OCI-LY1 (cell line): ENCODE measurements at regions not wholly inside any gene's neighbourhood (a gene's known extent, or its start where the extent isn't known, plus 50 kb on each side); places are given as distances from the start of the nearest gene placed in this dataset.

Experiments used
- EZH2 ChIP-seq: fragments of 200-600 bp; sonication (generic), shearing (Covaris generic); IDR thresholded peaks from 2 replicates; pipeline ENCODE4 v1.8.0; 2017; ENCODE audit warnings: borderline replicate concordance, mixed run types, mild to moderate bottlenecking, antibody characterized with exemption, low read length, moderate library complexity, mixed read lengths
- TF ChIP-seq, protein P1 (sequence below): fragments of 200-600 bp; sonication (generic), shearing (Covaris generic); IDR thresholded peaks from 2 replicates; pipeline ENCODE4 v1.5.1; 2017; ENCODE audit warnings: mild to moderate bottlenecking, antibody characterized with exemption, low read length, moderate library complexity, mixed read lengths

DNA sequence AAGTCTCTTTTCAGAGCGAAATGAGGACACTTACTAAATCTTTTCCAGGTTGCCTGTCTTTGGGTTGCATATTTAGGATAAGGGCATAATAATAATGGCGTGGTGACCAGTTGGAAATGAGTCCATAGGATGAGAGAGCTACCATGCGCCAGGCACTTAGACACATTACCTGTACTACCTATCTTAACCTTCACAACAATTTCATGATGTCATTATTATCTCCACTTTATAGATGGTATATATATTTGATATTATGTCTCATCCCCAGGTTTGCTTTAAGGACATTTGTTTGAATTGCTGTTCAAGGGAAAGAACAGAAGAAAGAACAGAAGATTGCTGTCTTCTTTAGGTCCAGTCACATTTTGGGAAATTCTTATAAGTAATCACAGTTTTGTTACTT is 182.0 kb upstream of the STARD13 start:
- TF ChIP-seq, protein P1, sequence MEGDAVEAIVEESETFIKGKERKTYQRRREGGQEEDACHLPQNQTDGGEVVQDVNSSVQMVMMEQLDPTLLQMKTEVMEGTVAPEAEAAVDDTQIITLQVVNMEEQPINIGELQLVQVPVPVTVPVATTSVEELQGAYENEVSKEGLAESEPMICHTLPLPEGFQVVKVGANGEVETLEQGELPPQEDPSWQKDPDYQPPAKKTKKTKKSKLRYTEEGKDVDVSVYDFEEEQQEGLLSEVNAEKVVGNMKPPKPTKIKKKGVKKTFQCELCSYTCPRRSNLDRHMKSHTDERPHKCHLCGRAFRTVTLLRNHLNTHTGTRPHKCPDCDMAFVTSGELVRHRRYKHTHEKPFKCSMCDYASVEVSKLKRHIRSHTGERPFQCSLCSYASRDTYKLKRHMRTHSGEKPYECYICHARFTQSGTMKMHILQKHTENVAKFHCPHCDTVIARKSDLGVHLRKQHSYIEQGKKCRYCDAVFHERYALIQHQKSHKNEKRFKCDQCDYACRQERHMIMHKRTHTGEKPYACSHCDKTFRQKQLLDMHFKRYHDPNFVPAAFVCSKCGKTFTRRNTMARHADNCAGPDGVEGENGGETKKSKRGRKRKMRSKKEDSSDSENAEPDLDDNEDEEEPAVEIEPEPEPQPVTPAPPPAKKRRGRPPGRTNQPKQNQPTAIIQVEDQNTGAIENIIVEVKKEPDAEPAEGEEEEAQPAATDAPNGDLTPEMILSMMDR: no peak
- no peak for TF ChIP-seq EZH2
